HG03460 (cell line): ENCODE measurements at regions not wholly inside any gene's neighbourhood (a gene's known extent, or its start where the extent isn't known, plus 50 kb on each side); places are given as distances from the start of the nearest gene placed in this dataset.
"Not testable (repeated sequence)": the region's sequence is repeated elsewhere in the genome, so short reads cannot be mapped to it uniquely, and the experiment has no call there.

Source experiments
- ATAC-seq: cut with Tn5 transposase; IDR thresholded peaks from one replicate; pipeline ENCODE4 v1.9.1; 2021; ENCODE audit not compliant: unreplicated experiment

DNA sequence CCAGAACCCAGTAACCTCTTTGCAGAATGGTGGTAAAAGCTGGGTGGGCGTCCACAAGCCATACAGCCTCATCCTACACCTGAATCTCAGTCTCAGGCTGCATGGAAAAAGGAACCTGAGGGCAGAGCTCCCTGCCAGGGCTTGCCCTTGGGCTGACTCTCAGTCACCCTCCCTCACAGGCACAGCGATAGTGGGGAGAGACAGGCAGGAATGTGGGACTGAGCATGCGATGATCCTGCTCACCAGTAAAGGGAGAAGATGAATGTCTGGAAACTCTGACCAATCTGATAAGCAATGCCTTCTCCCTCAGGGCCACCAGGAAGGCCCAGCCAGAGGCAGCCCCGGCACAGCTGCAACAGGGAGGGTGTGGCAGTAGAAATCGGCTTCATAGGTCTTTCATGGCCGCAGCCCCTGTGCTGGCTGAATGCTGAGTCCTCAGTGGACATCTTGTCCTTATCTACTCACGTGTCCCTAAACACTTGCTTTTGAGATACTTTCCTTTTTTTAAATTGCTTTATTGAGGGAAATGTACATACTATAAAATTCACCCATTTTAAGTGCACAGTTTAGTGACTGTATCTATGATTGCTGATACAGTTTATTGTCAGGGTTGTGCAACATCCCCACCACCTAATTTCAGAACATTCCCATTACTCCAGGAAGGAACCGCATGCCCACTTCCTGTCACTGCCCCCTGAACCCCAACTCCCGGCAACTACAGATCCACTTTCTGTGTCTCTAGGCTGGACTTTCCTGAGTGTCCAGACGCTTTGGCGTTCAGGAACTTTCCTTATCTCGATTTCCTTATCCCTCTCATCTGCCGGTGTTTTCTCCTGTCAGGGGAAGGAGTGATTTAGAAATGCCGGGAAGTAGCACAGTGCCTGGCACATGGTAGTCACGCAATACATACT, 258.1 kb downstream of the PCNX1 start:
- ATAC-seq: no peak

DNA sequence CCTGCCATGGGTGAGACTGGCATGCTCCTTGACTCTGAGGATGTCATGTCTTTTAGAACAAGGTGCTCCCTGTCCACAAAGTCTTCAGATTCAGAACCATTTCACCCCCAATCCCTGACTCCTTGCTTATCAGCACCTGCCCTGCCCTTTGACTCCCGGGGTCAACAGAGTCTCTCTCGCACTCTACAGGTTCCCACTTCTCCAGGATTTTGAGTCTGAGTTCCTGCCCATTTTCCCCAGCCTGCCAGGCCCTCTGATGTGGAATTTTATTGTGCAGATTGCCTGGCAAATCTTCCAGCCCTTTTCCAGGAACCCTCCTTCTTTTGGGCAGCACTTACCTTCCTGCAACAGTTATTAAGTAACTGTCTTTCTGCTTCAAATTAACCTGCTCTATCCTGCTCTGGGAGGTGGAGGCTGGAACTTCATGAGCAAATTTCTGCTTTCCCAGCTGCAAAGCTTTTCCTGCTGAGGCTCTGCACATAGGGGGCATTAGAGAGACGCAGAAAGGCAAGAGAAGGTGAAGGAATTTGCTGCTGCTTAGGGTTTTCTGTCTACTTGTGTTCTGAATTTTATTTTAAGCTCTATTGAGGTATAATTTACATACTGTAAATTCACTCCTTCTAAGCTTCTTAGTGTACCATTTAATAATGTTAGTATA, 259.1 kb downstream of the PCNX1 start:
- ATAC-seq: no peak

DNA sequence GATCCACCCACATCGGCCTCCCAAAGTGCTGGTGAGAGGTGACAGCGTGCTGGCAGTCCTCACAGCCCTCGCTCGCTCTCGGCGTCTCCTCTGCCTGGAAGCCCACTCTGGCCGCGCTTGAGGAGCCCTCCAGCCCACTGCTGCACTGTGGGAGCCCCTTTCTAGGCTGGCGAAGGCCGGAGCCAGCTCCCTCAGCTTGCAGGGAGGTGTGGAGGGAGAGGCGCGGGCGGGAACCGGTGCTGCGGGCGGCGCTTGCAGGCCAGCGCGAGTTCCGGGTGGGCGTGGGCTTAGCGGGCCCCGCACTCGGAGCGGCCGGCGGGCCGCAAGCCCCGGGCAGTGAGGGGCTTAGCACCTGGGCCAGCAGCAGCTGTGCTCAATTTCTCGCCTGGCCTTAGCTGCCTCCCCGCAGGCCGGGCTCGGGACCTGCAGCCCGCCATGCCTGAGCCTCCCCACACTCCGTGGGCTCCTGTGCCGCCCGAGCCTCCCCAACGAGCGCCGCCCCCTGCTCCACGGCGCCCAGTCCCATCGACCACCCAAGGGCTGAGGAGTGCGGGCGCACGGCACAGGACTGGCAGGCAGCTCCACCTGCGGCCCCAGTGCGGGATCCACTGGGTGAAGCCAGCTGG, 260.2 kb downstream of the PCNX1 start:
- not testable (repeated sequence) for ATAC-seq

DNA sequence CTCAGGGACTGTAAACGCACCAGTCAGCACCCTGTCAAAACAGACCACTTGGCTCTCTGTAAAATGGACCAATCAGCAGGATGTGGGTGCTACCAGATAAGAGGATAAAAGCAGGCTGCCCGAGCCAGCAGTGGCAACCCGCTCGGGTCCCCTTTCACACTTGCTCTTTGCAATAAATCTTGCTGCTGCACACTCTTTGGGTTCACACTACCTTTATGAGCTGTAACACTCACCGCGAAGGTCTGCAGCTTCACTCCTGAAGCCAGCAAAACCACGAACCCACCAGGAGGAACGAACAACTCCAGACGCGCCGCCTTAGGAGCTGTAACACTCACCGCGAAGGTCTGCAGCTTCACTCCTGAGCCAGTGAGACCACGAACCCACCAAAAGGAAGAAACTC, 260.9 kb downstream of the PCNX1 start:
- ATAC-seq: not testable (repeated sequence)

DNA sequence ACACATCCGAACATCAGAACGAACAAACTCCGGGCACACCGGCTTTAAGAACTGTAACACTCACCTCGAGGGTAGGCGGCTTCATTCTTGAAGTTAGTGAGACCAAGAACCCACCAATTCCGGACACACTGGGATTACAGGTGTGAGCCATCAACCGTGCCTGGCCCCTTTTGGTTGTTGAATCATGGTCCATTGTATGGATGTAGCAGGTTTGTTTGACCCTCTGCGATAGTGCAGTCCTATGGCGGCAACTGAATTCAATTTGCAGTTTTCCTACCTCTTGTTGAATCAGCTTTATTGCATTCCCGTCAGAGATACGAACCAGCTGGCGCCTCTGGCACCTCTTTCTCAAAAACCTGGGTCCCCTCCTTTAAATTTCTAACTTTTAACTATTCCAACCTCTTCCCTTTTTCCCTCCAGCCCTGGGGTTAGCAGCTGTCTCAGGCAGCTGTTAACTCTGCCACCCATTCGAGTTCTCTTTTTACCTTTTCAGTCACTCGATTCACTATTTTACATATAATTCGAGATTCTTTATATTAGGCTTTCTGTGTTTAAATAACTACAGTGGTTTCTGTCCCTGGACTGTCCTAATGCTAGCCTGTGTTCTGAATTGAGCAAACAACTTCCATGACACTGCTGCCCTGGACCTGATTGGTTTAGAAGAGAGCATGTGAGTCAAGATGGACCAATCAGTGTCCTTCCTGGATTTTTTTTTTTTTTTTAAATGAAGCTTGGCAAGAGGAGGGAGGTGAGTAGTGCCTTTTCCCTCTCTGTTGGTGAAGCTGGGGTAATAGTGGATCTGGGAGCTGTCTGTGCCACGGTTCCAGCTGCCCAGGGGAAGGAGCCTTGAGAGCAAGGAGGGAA, 261.5 kb downstream of the PCNX1 start:
- ATAC-seq: no peak

DNA sequence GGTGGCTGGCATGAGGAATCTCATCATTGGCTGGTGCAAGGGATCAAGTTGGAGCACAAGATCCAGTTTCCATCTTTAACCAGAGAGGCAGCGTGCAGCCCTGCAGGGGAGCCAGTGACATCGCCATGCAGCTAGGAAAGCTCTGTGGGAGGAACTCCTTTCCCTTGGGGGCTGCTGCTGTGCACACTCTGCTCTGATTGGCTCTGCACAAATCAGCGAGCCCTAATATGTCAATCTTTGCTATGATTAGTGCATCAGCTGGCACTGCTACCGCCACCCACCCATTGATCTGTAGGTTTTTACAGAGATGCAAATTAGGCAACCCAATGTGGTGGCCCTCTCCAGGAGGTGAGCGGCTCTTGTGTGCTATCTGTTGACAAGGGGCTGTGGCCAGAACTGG, 262.6 kb downstream of the PCNX1 start:
- no peak for ATAC-seq

DNA sequence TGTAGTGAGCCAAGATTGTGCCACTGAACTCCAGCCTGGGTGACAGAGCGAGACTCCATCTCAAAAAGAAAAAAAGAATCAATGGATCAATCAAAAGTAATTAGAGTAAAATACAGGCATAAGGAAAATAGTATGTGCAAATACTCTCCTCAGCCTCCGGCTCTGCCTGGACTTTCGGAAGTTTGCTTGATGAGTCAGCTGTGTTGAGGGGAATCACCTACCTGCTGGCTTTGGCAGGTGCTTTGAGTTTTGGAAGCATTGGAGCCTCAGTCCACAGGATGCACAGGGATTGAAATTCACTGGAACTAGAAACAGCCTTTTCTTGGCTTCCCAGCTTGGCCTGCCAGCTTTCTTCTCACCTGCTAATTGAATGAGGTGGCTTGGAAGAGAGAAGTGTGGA, 268.2 kb downstream of the PCNX1 start:
- no peak for ATAC-seq

DNA sequence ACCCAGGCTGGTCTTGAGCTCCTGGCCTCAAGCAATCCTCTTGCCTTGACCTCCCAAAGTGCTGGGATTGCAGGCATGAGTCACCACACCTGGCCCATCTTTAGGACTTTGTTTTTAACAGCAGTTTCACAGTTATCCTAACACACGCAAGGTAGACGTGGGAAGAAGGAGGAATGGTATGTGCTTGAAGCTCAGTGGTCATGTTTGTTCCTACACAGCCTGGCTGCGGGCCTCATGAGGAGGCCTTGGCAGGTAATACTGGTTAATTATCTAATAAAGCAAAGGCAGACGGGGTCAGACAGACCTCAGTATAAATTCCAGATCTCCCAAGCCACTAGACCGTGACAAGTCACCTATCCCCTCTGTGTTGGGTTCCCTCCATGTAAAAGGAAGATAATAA, 271.8 kb downstream of the PCNX1 start:
- ATAC-seq: no peak

GRCh38 chr14:71180397-71180796, 273.1 kb downstream of the PCNX1 start:
- ATAC-seq: no peak

DNA sequence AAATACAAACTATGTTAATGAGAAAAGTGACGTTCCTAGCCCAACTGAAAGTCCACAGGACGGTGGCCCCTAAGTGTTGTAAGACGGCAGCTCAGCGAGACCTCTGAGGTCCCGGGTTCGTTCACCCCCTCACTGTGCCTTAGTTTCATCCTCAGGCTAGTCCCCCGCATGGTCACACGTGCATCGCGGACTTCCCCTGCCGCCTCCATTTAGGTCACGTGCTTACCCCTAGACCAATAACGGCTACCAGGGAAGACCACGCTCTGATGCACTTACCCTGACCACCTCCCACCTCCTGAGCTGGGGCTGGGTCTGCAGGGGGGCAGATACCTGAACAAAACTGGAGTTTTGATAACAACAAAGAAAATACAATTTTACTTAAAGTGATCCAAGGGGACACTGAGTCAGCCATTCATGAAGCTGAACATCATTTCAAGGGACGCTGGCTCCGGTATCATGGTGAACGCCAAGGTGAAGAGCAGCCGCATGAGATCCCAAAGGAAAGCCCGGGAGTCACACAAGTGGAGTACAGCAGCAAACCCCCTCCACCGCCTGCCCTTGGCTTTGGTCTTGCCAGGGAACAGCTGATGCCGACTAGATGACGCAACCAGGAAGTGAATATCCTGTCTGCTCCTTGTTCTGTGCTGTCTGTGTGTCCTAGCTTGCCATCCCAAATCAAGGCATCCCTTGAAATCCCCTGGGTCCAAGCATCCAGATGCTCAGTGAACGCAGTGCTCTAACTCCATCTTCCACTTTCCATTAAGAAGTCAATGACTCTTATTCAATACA, 274.1 kb downstream of the PCNX1 start:
- ATAC-seq: no peak

DNA sequence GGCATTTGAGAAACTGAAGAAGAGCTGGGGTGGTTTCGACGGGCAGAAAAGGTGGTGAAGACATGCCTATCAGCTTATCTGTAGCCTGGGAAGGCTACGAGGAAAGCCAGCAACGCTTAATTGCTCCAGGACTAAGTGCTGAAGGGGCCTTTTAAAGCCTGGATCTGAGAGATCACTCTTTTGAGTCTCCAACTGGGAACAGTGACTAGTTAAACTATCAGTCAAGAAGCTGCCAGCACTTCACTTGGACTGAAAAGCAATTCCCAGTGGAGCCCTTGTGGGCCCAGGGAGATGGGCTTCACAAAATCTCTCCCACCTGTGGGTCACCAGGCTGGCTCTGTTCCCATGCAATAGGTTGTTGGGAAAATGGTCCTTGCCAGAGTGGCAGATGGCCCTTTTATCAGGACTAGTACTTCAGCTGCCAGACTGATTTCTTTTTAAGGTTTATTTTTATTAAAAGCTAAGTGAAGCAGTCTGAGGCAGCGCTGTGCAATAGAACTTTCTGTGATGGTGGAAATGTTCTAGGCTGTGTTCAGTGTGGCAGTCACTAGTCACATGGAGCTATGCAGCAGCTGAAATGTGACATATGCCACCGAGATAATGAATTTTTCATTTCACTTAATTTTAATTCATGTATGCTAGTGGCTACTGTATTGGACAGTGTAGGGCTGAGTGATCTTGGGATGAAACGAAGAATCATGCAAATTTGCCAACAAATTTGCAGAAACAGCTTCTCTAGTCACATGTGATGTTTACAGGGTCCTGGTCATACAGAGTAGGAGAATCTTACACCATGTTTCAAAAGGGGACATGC, 276.8 kb downstream of the PCNX1 start:
- ATAC-seq: no peak

DNA sequence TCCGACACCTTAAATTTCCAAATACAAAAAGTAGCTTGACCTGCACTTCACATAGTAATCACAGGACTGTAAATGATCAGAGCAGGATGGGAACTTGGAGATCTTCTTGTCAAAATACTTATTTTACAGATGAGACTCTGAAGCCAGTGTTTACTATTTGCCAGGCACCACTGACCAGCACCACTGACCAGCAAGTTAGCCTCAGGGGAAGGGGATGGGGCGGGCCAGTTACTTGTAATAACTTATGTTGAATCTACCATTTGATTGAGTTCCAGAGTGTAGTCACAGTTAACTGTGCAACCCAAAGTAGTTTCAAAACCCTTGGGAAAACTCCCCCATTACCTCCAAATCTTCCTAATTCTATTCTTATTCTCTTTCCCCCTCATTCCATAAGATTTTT, 278.4 kb downstream of the PCNX1 start:
- ATAC-seq: no peak

GRCh38 chr14:71187633-71188356, 280.5 kb downstream of the PCNX1 start:
- no peak for ATAC-seq

DNA sequence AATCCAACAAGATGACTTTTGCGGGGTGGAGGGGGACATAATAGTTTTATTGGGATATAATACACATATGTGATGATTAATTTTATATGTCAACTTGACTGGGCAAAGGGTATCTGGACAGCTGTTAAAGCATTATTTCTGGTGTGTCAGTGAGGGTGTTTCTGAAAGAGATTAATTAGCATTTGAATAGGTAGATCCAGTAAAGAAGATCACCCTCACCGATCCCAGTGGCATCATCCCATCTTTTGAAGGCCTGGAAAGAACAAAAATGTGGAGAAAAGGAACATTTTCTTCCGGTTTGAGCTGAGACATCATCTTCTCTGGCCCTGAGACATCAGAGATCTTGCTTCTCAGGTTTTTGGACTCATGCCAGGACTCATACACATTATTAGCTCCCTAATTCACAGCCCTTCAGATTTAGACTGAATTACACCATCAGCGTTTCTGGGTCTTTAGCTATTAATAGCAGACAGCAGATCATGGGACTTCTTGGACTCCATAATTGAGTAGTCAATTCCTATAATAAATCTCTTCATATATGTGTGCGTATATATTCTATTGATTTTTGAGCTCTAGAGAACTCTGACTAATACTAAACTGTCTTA, 283.6 kb downstream of the PCNX1 start:
- ATAC-seq: no peak

DNA sequence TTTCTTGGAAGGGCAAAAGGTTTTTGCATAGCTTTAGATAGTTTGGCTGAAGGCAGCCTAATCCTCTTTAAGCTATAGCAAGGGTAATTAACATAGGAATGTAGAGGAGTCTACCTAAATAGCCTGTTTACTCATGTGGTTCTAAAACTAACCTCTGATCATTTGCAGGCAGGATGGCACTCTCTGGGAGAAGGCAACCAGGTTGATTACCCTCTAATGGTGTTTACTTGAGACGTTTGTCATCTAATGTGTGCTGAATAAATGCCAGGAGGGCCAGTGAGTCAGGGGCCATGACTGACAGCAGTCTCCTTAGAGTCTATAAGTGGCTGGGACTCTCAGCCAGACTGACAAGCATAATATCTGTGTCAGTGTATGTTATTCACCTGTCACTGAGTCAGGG, 286.4 kb downstream of the PCNX1 start:
- ATAC-seq: no peak

- ATAC-seq: no peak
Measured at GRCh38 chr14:71194251-71194650, 287.0 kb downstream of the PCNX1 start.

- ATAC-seq: no peak
Measured at GRCh38 chr14:71196921-71197320, 289.7 kb downstream of the PCNX1 start.

DNA sequence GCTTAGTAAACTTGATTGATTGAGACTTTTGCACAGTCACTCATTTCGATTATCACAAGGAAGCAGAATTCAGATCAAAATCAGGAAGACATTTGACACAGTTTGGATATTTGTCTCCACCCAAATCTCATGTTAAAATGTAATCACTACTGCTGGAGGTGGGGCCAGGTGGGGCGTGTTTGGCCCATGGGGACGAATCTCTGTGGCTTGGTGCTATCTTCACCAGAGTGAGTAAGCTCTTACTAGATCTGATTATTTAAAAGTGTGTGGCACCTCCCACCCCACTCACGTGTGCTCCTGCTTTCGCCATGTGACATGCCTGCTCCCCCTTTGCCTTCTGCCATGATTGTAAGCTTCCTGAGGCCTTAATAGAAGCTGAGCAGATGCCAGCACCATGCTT, 291.4 kb downstream of the PCNX1 start:
- ATAC-seq: no peak
